IMR-90 (cell line): ENCODE measurements at regions not wholly inside any gene's neighbourhood (a gene's known extent, or its start where the extent isn't known, plus 50 kb on each side); places are given as distances from the start of the nearest gene placed in this dataset.

Experiments used
- CEBPB ChIP-seq: IDR thresholded peaks from 2 replicates; pipeline ENCODE4 v1.6.1; 2012; ENCODE audit warnings: low read depth, low read length, improper control_type of control experiment
- CHD1 ChIP-seq: IDR thresholded peaks from 2 replicates; pipeline ENCODE4 v1.6.1; 2012; ENCODE audit warnings: low read depth, low read length, improper control_type of control experiment
- POLR2A ChIP-seq: IDR thresholded peaks from 2 replicates; pipeline ENCODE4 v1.6.1; 2012; ENCODE audit warnings: mild to moderate bottlenecking, low read depth, low read length
- RFX5 ChIP-seq: IDR thresholded peaks from 2 replicates; pipeline ENCODE4 v1.8.0; 2012; ENCODE audit warnings: low read depth, mild to moderate bottlenecking, low read length, moderate library complexity
- SMC3 ChIP-seq: fragments of 150-350 bp; IDR thresholded peaks from 2 replicates; pipeline ENCODE4 v1.6.1; 2016; ENCODE audit warnings: low read depth, mild to moderate bottlenecking, antibody characterized with exemption, low read length, moderate library complexity
- TF ChIP-seq, protein P1 (sequence below): conservative IDR thresholded peaks from 2 replicates; pipeline ENCODE4 v1.5.1; 2012; ENCODE audit warnings: mild to moderate bottlenecking, low read depth, low read length, improper control_type of control experiment

DNA sequence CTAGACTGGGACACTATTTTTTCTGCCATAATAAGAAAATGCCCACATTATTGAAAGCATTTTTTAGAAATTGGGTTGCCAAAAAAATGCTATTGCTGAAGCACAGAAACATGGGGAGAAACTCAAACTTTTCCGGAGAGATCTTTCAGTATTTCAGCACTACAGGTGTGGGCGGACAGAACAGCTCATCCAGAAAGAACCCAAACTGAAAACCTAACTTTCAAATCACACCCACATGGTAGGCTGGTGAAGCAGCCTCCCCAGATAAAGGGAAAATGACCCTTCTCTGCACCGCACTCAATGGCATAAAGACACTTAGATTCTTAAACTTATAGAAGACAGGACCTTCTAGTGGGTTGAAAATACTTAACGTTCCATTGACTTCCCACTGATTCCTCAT, 62.3 kb upstream of the TMPO start:
- TF ChIP-seq SMC3 = no peak
- TF ChIP-seq POLR2A = no peak
- TF ChIP-seq, protein P1, sequence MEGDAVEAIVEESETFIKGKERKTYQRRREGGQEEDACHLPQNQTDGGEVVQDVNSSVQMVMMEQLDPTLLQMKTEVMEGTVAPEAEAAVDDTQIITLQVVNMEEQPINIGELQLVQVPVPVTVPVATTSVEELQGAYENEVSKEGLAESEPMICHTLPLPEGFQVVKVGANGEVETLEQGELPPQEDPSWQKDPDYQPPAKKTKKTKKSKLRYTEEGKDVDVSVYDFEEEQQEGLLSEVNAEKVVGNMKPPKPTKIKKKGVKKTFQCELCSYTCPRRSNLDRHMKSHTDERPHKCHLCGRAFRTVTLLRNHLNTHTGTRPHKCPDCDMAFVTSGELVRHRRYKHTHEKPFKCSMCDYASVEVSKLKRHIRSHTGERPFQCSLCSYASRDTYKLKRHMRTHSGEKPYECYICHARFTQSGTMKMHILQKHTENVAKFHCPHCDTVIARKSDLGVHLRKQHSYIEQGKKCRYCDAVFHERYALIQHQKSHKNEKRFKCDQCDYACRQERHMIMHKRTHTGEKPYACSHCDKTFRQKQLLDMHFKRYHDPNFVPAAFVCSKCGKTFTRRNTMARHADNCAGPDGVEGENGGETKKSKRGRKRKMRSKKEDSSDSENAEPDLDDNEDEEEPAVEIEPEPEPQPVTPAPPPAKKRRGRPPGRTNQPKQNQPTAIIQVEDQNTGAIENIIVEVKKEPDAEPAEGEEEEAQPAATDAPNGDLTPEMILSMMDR = no peak
- TF ChIP-seq CEBPB = no peak
- no peak for TF ChIP-seq CHD1
- no peak for TF ChIP-seq RFX5
